Activated naive CD8-positive, alpha-beta T cell treated with anti-CD3 and anti-CD28 coated beads for 36 hours (primary cell): ENCODE measurements at regions not wholly inside any gene's neighbourhood (a gene's known extent, or its start where the extent isn't known, plus 50 kb on each side); places are given as distances from the start of the nearest gene placed in this dataset.
"Not testable (repeated sequence)": the region's sequence is repeated elsewhere in the genome, so short reads cannot be mapped to it uniquely, and the experiment has no call there.

Experiments
- DNase-seq: peaks from one replicate; pipeline ENCODE4 v3.0.0; 2021
- H3K27ac Mint-ChIP-seq: one replicate; pipeline ENCODE4 v1.8.0; 2022; ENCODE audit warnings: mild to moderate bottlenecking, moderate library complexity, mixed read lengths
- H3K27me3 Mint-ChIP-seq: one replicate; pipeline ENCODE4 v1.8.0; 2022; ENCODE audit warnings: mild to moderate bottlenecking, mixed read lengths
- H3K36me3 Mint-ChIP-seq: one replicate; pipeline ENCODE4 v1.8.0; 2021; ENCODE audit warnings: mild to moderate bottlenecking, mixed read lengths
- H3K4me1 Mint-ChIP-seq: one replicate; pipeline ENCODE4 v1.8.0; 2021; ENCODE audit warnings: mixed read lengths
- H3K4me3 Mint-ChIP-seq: one replicate; pipeline ENCODE4 v1.8.0; 2022; ENCODE audit warnings: mild to moderate bottlenecking, moderate library complexity, mixed read lengths
- H3K9me3 Mint-ChIP-seq: one replicate; pipeline ENCODE4 v1.8.0; 2022; ENCODE audit warnings: mixed read lengths

- DNase-seq = no peak
- Mint-ChIP-seq H3K4me3 (no peak overlapping the region), H3K27me3 (no peaks in the 10 kb centered on the region), H3K36me3 (no peaks in the 10 kb centered on the region), H3K9me3 (no peaks in the 10 kb centered on the region), H3K27ac (no peak overlapping the region), H3K4me1 (no peaks in the 10 kb centered on the region)
Measured at GRCh38 chr7:152594801-152595200, 81.1 kb downstream of the XRCC2 start.

- no peaks in the 10 kb centered on the region for H3K4me1 Mint-ChIP-seq
- no peaks in the 10 kb centered on the region for H3K9me3 Mint-ChIP-seq
- no peak overlapping the region for H3K27ac Mint-ChIP-seq
- H3K4me3 Mint-ChIP-seq = no peak overlapping the region
- H3K36me3 Mint-ChIP-seq = no peaks in the 10 kb centered on the region
- H3K27me3 Mint-ChIP-seq = no peaks in the 10 kb centered on the region
- no peak for DNase-seq
Measured at GRCh38 chr7:152591976-152592375, 84.0 kb downstream of the XRCC2 start.

GRCh38 chr7:152590481-152590880 lies 85.5 kb downstream of the XRCC2 start:
- no peaks in the 10 kb centered on the region for H3K27me3 Mint-ChIP-seq
- no peaks in the 10 kb centered on the region for H3K4me1 Mint-ChIP-seq
- H3K27ac Mint-ChIP-seq = no peak overlapping the region
- no peaks in the 10 kb centered on the region for H3K9me3 Mint-ChIP-seq
- DNase-seq = no peak
- H3K36me3 Mint-ChIP-seq = no peaks in the 10 kb centered on the region
- H3K4me3 Mint-ChIP-seq = no peak overlapping the region

- not testable (repeated sequence) for H3K27me3 Mint-ChIP-seq, H3K27ac Mint-ChIP-seq, DNase-seq, H3K4me3 Mint-ChIP-seq, H3K9me3 Mint-ChIP-seq, H3K36me3 Mint-ChIP-seq, H3K4me1 Mint-ChIP-seq
Measured at GRCh38 chr7:152589821-152590220, 86.1 kb downstream of the XRCC2 start.

- H3K9me3 Mint-ChIP-seq = no peaks in the 10 kb centered on the region
- H3K27ac Mint-ChIP-seq = no peak overlapping the region
- H3K4me1 Mint-ChIP-seq = no peaks in the 10 kb centered on the region
- no peak overlapping the region for H3K4me3 Mint-ChIP-seq
- DNase-seq = no peak
- no peaks in the 10 kb centered on the region for H3K36me3 Mint-ChIP-seq
- no peaks in the 10 kb centered on the region for H3K27me3 Mint-ChIP-seq
Measured at GRCh38 chr7:152588350-152588749, 87.6 kb downstream of the XRCC2 start.

GRCh38 chr7:152587366-152587765 lies 88.6 kb downstream of the XRCC2 start:
- Mint-ChIP-seq H3K4me3 (no peak overlapping the region), H3K4me1 (no peaks in the 10 kb centered on the region), H3K9me3 (no peaks in the 10 kb centered on the region), H3K36me3 (no peaks in the 10 kb centered on the region), H3K27me3 (no peaks in the 10 kb centered on the region), H3K27ac (no peak overlapping the region)
- DNase-seq = no peak

GRCh38 chr7:152583006-152583405 lies 92.9 kb downstream of the XRCC2 start:
- Mint-ChIP-seq H3K4me1 (no peaks in the 10 kb centered on the region), H3K27ac (no peak overlapping the region), H3K4me3 (no peak overlapping the region), H3K36me3 (no peaks in the 10 kb centered on the region), H3K27me3 (no peaks in the 10 kb centered on the region), H3K9me3 (no peaks in the 10 kb centered on the region)
- no peak for DNase-seq

GRCh38 chr7:152579070-152579469 lies 96.9 kb downstream of the XRCC2 start:
- Mint-ChIP-seq H3K36me3 (no peaks in the 10 kb centered on the region), H3K4me3 (no peak overlapping the region), H3K9me3 (no peaks in the 10 kb centered on the region), H3K27me3 (no peaks in the 10 kb centered on the region), H3K27ac (no peak overlapping the region), H3K4me1 (no peaks in the 10 kb centered on the region)
- DNase-seq = no peak

- Mint-ChIP-seq H3K36me3 (no peaks in the 10 kb centered on the region), H3K27ac (no peak overlapping the region), H3K4me3 (no peak overlapping the region), H3K27me3 (no peaks in the 10 kb centered on the region), H3K4me1 (no peaks in the 10 kb centered on the region), H3K9me3 (no peaks in the 10 kb centered on the region)
- DNase-seq = no peak
Measured at GRCh38 chr7:152577339-152577738, 98.6 kb downstream of the XRCC2 start.

- no peak for DNase-seq
- Mint-ChIP-seq H3K27ac (no peak overlapping the region), H3K4me1 (no peaks in the 10 kb centered on the region), H3K9me3 (no peaks in the 10 kb centered on the region), H3K36me3 (no peaks in the 10 kb centered on the region), H3K27me3 (no peaks in the 10 kb centered on the region), H3K4me3 (no peak overlapping the region)
Measured at GRCh38 chr7:152574892-152575548, 100.9 kb downstream of the XRCC2 start.

GRCh38 chr7:152573186-152573585 lies 102.8 kb downstream of the XRCC2 start:
- H3K4me3 Mint-ChIP-seq, DNase-seq, H3K27ac Mint-ChIP-seq, H3K36me3 Mint-ChIP-seq, H3K9me3 Mint-ChIP-seq, H3K4me1 Mint-ChIP-seq, H3K27me3 Mint-ChIP-seq: not testable (repeated sequence)

GRCh38 chr7:152572101-152572500 lies 103.8 kb downstream of the XRCC2 start:
- Mint-ChIP-seq H3K9me3 (no peaks in the 10 kb centered on the region), H3K4me1 (no peaks in the 10 kb centered on the region), H3K27me3 (no peaks in the 10 kb centered on the region), H3K4me3 (no peak overlapping the region), H3K36me3 (no peaks in the 10 kb centered on the region), H3K27ac (no peak overlapping the region)
- no peak for DNase-seq

GRCh38 chr7:152571068-152571467 lies 104.9 kb downstream of the XRCC2 start:
- H3K36me3 Mint-ChIP-seq = no peaks in the 10 kb centered on the region
- no peaks in the 10 kb centered on the region for H3K4me1 Mint-ChIP-seq
- no peaks in the 10 kb centered on the region for H3K9me3 Mint-ChIP-seq
- no peak overlapping the region for H3K4me3 Mint-ChIP-seq
- no peak overlapping the region for H3K27ac Mint-ChIP-seq
- DNase-seq = no peak
- H3K27me3 Mint-ChIP-seq = no peaks in the 10 kb centered on the region

GRCh38 chr7:152568972-152569371 lies 107.0 kb downstream of the XRCC2 start:
- H3K4me3 Mint-ChIP-seq = no peak overlapping the region
- no peaks in the 10 kb centered on the region for H3K36me3 Mint-ChIP-seq
- peaks cover 7% of the 10 kb centered on the region for H3K4me1 Mint-ChIP-seq
- H3K27ac Mint-ChIP-seq = no peak overlapping the region
- H3K27me3 Mint-ChIP-seq = no peaks in the 10 kb centered on the region
- no peak for DNase-seq
- no peaks in the 10 kb centered on the region for H3K9me3 Mint-ChIP-seq

GRCh38 chr7:152565731-152566130 lies 110.2 kb downstream of the XRCC2 start:
- Mint-ChIP-seq H3K4me3 (no peak overlapping the region), H3K27ac (no peak overlapping the region), H3K9me3 (no peaks in the 10 kb centered on the region), H3K4me1 (peaks cover 7% of the 10 kb centered on the region), H3K27me3 (no peaks in the 10 kb centered on the region), H3K36me3 (no peaks in the 10 kb centered on the region)
- DNase-seq = no peak

- peaks cover 7% of the 10 kb centered on the region for H3K4me1 Mint-ChIP-seq
- no peaks in the 10 kb centered on the region for H3K36me3 Mint-ChIP-seq
- H3K27me3 Mint-ChIP-seq = no peaks in the 10 kb centered on the region
- H3K4me3 Mint-ChIP-seq = no peak overlapping the region
- no peaks in the 10 kb centered on the region for H3K9me3 Mint-ChIP-seq
- DNase-seq = no peak
- H3K27ac Mint-ChIP-seq = no peak overlapping the region
Measured at GRCh38 chr7:152564656-152565250, 111.2 kb downstream of the XRCC2 start.
